Activated CD4-positive, CD25-positive, alpha-beta regulatory T cell treated with anti-CD3 and anti-CD28 coated beads, Interleukin-2, amount 50 U/mL, for 16 hours (primary cell): ENCODE measurements at regions not wholly inside any gene's neighbourhood (a gene's known extent, or its start where the extent isn't known, plus 50 kb on each side); places are given as distances from the start of the nearest gene placed in this dataset.

Experiments
- DNase-seq: peaks from one replicate; pipeline ENCODE4 v3.0.0-alpha.2; 2020; ENCODE audit warnings: low read depth, low spot score

DNA sequence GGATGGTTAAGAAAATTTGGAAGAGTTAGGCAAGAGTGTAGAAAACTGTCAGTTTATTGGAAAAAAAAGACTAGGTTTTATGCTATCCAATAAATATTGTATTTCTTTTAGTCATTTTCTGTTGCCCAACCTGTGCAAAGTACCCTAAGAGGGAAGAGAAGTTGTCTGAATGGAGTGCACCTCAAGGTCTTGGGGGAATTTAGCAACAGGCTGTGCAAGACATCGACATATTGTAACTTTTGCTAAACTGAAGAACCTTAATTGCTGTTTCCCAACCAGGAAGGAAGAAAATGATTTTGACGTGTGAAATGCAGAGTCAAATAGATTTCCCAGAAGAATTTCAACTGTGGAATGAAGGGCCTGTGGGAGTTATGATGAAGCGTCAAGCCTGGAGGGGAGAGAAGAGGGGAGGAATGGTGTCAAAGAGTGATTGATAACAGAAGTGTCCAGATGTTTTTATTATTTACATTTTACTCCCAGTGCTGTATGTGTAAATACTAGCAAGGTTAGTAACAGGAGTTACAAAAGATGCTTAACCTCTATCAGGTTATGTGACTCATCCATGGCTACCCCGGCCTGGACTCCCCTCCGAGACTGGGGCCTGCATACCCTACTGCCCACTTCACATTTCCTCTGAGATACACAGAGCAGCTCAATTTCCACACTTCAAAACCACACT, 246.8 kb downstream of the MYLK4 start:
- DNase-seq = no peak

DNA sequence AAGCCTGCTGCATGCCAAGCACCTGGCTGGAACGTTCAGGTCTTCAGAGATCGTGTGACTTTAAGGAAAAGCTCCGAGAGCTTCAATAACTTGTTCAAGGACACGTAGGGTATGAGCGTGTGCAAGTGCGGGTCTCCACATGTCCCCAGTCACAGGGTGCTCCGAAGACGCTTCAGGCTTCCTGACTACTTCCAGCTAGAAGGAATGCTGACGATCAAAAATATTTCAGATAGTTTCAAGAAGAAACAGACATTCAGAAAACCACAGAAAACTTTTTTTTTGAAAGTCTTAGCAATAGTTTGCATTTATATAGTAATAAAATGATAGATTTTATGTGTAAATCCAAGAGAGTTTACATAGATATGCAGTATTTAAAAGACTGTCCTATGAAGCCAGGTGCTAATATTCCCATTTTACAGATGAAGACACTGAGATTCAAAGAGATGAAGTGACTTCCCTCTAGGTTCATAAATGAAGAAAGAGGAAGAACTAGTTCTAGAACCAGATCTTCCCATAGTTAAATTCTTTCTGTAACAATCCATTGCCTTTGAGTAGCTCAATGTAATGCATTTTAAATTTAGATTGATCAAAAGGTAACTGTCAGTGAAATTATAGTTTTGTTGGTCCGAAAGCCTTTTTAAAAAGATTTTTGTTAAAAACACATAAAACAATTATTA, 247.6 kb downstream of the MYLK4 start:
- DNase-seq = no peak

DNA sequence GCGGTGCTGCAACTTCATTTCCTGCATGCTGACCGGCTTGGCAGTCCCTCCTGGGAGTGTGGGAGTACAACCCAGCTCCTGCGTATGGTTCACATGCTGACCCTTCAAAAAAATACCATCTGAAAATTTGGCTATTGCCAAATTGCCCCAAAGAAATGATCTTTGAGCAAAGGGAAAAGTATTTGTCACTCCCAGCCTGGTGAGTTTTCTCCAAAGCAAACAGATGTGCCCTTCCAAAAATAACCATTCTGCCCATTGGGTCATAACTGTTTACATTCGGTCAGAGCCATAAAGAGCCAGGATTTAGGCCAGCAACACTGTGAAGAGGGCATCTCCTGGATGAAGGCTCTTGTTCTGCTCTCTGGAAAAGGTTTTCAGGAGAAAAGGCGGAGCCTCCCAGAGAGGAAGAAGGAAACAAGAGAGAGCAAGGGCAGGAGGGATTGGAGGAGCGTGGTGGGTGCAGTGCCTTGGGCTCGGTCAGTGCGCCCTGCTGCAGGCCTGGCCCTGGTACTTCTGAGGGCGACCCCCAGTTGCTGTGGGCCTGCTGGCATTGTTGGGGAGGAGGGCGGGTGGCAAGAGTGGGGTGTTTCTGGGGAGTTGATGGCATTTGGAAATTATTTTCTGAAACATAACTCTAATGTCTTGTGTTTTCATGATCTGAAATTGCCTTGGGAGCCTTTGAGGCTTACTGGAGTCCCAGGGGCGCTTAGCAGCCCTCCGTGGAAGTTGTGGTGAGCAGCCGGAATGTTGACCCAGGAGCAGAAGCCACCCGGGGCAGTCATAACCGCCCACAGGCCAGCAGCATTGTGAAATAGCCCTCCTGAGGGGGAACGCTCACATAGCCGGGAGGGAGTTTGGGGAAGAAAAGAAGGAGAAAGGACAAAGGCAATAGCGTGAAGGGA, 248.4 kb downstream of the MYLK4 start:
- DNase-seq = no peak

DNA sequence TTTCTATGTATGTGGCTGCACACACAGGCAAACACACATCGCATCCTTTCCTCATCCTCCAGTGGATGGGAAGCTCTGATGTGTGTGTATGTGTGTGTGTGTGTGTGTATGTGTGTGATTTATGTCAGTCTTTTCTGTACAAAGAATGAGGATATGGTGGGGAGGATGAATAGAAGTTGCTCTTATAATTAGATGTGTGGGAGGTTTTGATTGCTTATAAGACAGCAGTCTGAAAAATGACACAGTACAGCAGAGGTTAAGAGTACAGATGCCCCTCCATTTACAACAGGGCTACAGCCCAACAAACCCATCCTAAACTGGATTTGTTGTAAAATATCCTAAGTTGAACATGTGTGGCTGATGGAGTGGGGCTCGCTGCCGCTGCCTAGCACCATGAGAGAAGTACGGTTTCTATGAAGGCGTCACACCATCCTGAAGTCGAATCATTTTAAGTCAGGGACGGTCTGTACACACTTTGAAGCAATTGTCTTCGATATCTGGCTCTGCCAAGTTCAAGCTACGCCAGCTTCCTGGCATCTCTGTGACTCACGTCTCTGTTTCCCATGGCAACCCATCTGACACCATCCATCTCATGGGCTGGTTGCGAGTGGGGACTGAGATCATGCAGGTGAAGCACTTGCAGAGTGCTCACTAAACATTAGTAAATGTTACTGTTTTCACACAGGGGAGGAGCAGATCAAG, 252.6 kb downstream of the MYLK4 start:
- no peak for DNase-seq

DNA sequence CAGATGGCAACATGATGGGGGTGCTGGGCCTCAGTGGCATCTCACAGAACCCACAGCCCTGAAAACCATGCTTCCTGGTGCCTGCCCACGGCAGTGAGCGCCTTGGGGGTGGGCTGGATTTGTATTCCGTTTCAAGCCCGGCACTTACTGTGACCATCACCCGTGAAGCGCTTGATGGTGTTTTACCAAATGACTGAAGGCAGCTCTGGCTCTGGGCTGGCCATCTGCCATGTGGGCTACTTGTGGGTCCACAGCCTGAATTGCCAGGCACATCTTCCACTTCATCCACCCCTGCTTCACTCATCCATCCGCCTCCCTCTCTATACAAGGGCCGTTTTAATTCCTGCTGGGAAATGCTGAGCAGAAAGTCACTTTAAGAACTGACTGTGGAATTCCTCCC, 250.9 kb upstream of the GMDS start:
- DNase-seq = no peak

DNA sequence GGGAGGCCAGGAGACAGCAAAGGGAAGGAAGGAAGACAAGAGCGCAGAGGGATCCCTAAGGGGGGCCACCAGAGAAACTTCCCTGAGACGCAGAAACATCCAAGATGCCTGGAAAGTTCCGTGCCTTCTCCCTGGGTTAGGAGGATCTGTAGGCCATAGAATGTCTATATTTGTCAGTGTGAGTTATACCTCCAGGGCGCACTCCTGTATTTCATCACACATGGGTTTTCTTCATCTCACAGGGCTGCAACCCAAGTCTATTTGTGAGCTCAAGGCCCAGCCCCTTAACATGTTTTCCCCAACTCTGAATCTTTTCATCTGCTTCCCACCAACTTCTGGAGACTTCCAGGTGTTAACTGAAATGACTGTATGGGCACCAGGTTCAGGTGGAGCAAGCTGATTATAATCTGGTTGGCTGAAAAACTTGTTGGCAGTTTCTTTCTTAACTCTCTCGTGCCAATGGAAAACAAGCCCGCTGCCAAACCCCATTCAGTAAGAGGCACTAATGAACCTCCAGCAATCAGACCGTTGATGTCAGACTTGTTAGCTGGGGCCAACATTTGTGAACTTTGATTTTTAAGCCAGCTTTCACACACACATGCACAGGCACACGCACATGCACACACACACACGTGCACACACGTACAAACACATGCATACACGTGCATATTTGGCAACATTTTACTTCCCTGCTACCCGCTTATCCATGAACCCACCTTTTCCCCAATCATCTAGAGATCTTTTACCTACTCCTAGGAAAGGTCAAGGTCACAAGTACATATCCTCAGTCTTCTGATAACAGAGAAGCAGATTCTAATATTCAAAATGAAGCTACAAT, 247.5 kb upstream of the GMDS start:
- no peak for DNase-seq

DNA sequence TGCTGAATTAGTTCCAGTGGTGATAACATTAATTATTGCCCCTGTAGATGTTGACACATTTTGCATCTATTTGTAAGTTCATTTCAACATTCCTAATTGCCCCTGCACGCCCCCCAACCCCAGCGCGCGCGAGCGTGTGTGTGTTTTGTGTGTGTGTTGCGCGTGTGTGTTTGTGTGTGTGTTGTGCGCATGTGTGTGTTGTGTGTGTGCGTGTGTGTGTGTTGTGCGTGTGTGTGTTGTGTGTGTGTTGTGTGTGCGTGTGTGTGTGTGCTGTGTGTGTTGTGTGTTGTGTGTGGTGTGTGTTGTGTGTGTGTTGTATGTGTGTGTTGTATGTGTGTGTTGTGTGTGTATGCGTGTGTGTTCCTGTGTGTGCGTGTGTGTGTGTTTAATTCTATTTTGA, 245.7 kb upstream of the GMDS start:
- no peak for DNase-seq

DNA sequence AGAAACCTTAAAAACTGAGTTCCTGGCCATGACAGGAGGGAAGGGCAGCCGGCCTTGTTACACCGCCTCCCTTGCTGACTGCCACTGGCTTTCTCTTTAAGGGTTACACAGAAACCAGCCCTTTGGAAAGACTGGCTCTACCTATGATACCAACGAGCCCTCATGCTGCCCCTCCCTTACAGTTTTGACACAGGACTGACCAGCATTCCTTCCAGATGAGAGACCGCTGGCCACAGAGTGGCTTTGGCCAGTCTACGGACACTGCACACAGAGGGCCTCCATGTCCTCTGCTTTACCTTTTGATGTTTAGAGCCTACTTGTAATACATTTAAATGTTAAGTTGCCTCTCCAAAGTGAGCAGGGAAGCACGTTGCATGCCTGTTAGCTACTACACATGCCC, 243.2 kb upstream of the GMDS start:
- DNase-seq = no peak

DNA sequence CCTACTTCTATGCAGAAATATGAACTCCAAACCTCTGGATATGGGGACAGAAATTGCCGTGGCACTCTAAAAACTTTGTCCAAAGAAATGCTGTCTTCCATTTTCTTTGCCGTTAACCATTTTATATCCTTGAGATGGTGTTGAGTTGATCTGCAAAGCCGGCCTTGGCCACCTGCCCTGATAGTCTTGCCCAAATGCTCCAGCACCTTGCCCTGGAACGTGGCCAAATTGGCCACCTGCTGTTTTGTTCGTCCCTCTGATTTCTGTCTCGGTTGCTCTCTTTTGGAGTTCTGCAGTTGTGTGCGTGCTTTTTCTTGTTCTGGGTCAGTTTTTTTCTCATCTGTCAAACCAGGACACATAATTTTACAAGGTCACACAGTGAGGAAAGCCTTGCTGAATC, 239.7 kb upstream of the GMDS start:
- DNase-seq = no peak

DNA sequence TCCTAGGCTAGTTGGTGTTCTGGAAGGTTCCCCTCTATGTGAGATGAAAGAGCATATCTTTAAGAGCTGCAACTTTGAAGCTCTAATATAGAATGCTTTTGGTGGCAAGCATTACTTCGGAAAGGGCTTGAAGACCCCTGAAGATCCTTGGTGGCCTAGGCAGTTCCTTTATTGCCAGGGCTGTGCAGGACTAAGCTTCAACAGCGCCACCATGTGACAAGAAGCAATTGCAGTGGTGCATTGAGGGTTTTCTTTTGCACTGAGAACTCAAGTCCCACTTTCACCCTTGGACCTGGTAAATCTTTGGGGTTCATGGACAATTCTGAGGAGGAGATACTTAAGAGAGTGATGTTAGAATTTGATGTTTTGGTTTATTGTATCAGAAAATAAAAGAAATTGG, 237.4 kb upstream of the GMDS start:
- no peak for DNase-seq

DNA sequence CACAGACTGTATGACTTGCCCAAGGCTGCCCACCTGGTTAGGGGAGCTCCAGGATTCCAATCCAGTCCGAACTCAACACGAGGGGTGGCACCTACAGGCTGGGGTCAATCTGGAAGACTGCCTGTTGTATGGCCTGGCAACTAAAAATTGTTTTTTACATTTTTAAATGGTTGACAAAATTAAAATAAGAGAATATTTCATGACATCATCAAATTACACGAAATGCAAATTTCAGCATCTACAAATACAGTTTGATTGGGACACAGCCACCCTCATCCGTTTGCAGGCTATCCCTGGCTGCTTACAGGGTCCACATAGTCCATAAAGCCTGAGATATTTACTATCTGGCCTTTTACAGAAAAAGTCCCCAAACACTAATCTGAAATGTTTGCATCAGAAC, 235.9 kb upstream of the GMDS start:
- DNase-seq = no peak

DNA sequence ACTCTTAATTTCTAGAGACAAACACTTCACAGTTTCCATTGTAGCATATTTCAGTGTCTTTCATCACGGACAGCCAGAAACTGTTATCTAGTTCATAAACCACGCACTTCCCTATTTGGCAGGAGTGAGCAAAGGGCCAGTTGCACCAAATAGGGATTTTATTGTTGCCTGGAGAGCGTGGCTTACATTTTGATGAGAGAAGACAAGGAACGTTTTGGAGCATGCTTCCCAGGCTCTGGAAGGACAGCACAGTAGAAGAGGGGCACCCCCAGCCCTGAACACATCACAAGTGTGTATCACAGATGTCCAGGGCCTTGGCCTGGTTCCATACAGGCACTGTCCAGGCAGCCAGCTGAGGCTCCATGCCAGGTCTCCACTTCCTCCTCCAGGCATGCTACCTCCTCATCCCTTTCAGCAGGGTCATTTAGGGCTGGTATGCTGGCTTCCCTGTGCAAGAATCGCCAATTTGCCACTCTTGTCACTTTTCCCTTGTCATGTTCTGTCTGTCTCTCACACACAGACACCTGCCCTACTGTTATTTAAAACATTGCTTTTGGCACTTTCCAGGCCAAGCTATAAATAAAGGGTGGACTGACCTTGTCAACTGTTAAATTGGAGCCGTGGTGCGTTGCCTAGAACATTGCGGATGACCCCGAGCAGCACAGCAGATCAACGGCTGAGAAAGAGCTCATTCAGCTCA, 235.0 kb upstream of the GMDS start:
- no peak for DNase-seq

DNA sequence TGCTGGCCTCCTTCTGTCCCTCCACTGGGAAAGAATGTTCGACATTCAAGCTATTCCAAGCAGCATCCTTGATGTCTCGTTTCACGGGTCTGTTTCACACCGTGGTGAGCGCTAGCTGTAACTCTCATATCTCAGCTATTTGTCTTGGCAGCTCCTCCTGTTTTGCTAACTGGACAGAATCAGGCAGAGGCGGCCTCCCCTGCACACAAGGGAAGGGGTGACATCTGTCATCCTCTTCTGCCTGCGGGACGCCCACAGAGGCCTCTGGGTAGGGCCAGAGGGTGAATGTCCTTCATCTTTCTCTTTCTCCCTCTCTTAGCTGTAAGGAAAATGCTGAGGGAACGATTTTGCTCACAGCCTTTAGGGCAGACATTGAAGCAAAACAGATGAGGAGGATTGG, 232.8 kb upstream of the GMDS start:
- DNase-seq = no peak

DNA sequence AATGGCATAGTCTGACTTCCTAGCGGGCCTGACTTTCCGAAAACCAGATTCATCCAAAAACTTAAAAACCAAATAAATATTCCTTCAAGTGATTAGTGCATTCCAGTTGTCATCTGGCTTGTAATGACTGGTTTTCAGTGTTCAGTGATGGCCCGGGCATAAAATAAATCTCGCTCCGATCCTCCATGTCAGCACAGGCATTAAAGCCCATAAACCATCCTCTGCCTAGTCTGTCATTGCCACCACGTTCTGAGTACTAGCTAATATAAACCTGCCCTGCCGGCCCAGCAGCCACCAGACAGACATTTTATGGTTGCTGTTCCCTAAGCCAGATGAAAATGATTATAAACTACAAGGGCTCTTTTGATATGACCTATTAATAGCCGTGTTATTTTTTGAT, 232.3 kb upstream of the GMDS start:
- no peak for DNase-seq

DNA sequence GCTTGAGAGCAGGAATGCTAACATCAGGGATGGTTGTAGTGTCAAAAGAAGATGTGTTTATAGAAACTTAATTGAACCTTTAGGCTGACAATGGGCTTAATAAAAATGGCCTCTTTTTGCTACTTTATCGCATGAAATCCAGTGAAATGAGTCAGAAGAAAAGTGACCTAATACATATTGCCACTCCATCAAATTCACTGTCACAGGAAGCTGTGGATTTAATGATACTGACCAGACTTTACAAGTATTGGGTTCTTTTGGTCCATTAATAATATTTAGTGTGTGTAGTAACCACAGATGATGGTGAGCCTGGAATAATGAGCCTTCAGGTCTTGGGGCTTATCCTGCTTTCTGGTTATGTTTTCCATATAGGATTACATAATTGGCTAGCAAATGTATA, 231.8 kb upstream of the GMDS start:
- no peak for DNase-seq

DNA sequence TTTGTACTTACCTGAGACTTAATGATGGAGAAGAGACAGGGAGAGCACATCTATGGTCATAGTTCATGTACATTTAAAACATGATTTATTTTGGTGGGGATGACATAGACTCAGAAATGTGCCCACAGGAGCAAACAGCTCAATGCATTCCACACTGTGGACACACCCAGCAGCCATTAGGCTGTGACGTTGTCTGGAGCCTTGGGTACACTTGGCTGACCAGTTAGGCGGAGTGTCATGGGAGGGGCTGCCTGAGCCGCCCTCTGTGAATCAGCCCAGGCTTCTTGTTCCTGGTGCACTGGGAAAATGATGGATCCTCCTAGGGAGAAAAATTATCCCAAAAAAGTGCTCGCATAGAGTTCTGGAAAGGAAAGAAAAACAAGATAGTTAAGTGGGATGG, 231.0 kb upstream of the GMDS start:
- DNase-seq = no peak

DNA sequence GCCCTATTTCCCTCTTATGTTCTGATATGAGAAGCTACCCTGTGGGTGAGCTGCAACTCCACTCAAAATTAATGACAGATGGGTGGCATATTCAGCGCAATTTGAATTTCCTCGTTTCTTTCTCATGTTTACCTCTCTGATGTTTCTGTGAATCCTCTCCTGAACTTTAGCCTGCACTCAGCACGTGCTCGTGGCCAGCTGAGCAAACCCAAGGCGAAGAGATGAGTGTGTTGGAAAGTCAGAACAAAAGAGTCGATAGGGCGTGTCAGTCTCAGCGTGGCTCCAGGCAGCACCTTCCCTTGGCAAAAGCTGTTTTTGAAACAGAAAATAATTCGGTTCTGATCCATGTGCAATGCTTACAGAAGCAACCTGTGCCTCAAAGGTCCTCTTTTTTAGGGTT, 226.1 kb upstream of the GMDS start:
- no peak for DNase-seq

DNA sequence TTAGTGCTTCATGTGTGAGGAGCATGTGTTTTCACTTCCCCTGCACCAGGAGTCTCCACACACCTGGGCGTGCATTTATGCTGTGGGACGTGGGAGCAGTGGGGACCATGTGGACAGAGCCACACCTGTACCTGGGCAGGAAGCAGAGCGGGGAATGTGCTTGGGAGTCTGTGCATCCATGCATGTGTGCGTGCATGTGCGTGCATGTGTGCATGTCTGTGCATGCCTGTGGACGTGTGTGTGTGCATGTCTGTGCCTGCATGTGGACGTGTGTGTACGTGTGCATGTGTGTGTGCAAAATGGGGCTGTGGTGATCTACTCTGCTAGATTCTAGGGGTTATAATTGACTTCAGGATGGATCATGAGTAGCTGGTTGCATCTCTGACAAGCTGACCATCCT, 224.0 kb upstream of the GMDS start:
- no peak for DNase-seq

DNA sequence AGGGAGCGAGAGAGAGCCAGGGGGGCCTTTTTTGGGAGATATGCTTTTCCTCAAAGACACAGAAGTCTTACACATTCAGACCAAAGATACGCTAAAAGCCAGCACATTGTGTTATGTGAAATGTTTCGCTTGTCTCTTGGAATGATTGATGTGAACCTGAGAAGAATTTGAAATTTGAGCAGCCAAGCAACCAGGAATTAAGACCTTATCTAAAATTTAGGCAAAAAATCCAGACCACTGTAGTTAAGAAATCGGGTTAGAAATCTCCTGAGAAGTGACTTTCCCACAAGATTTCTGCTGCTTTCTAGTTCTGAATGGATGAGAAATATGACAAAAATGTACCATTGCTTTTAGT, 223.2 kb upstream of the GMDS start:
- no peak for DNase-seq

DNA sequence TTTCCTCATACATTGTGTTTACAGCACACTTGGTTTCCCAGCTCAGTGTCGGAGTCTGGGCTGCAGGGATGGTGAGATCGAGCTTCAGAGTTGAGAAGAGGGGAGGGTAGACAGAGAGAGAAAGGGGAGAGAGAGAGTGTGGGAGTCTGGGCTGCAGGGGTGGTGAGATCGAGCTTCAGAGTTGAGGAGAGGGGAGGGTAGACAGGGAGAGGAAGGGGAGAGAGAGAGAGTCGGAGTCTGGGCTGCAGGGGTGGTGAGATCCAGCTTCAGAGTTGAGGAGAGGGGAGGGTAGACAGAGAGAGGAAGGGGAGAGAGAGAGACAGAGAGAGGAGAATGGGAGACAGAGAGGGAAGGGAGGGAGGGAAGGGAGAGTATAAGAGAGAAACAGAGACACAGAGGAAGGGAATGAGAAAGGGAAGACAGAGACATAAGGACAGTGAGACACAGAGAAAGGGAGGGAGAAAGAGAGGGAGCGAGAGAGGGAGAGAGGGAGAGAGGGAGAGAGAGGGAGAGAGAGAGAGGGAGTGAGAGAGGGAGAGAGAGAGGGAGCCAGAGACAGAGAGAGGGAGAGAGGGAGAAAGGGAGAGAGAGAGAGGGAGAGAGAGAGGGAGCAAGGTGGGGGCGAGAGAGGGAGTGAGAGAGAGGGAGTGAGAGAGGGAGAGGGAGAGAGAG, 222.7 kb upstream of the GMDS start:
- DNase-seq = no peak
